Fibroblast of lung (primary cell): ENCODE measurements at regions not wholly inside any gene's neighbourhood (a gene's known extent, or its start where the extent isn't known, plus 50 kb on each side); places are given as distances from the start of the nearest gene placed in this dataset.

Experiments used
- DNase-seq, 2 donors: peaks; one replicate each; pipeline versions ENCODE4 v3.0.0 to v3.0.0-alpha.2; 2010; ENCODE audit warnings: low read depth in 2 of 2
- H2AFZ ChIP-seq: 2 replicates; pipeline ENCODE4 v1.5.1; 2012; ENCODE audit warnings: low read length, control low read depth, inconsistent platforms
- H3K27ac ChIP-seq: 2 replicates; pipeline ENCODE4 v1.5.1; 2011; ENCODE audit warnings: low read length, control low read depth; ENCODE audit not compliant: insufficient read depth
- H3K27me3 ChIP-seq: 2 replicates; pipeline ENCODE4 v1.5.1; 2011; ENCODE audit warnings: mild to moderate bottlenecking, low read length; ENCODE audit not compliant: control insufficient read depth, insufficient read depth
- H3K36me3 ChIP-seq: 2 replicates; pipeline ENCODE4 v1.5.1; 2011; ENCODE audit warnings: low read length; ENCODE audit not compliant: control insufficient read depth, insufficient read depth
- H3K4me1 ChIP-seq: 2 replicates; pipeline ENCODE4 v1.5.1; 2011; ENCODE audit warnings: low read length; ENCODE audit not compliant: control insufficient read depth, insufficient read depth; ENCODE audit errors: extremely low read depth
- H3K4me2 ChIP-seq: 2 replicates; pipeline ENCODE4 v1.5.1; 2011; ENCODE audit warnings: low read length, control low read depth; ENCODE audit not compliant: insufficient read depth; ENCODE audit errors: extremely low read depth
- H3K4me3 ChIP-seq, 4 experiments: fragments of 200-600 bp in 1 of 4; sonication (generic) in 1 of 4; replicated peaks in 1 of 4; 2 replicates each; pipeline ENCODE4 v1.5.1; 2011 to 2016; ENCODE audit warnings: low read length in 4 of 4, low read depth in 3 of 4, mild to moderate bottlenecking in 3 of 4, control low read depth in 2 of 4, inconsistent platforms in 1 of 4, mixed read lengths in 1 of 4; ENCODE audit not compliant: insufficient read depth in 1 of 4; ENCODE audit errors: control extremely low read depth in 1 of 4
- H3K79me2 ChIP-seq: 2 replicates; pipeline ENCODE4 v1.5.1; 2012; ENCODE audit warnings: mild to moderate bottlenecking, low read length, inconsistent platforms; ENCODE audit not compliant: control insufficient read depth, insufficient read depth
- H3K9ac ChIP-seq: 2 replicates; pipeline ENCODE4 v1.5.1; 2011; ENCODE audit warnings: mild to moderate bottlenecking, low read length, control low read depth; ENCODE audit not compliant: insufficient read depth
- H3K9me3 ChIP-seq: 2 replicates; pipeline ENCODE4 v1.5.1; 2012; ENCODE audit warnings: low read depth, low read length; ENCODE audit not compliant: control insufficient read depth, insufficient read depth
- H4K20me1 ChIP-seq: 2 replicates; pipeline ENCODE4 v1.5.1; 2011; ENCODE audit warnings: low read length; ENCODE audit not compliant: control insufficient read depth, insufficient read depth; ENCODE audit errors: extremely low read depth
- CTCF ChIP-seq, 2 donors: IDR thresholded peaks in 1 of 2; conservative IDR thresholded peaks in 1 of 2; 1 replicate in 1 of 2; 2 replicates in 1 of 2; pipeline ENCODE4 v1.5.1; 2011 to 2012; ENCODE audit warnings: low read length in 2 of 2, control low read depth in 1 of 2, inconsistent platforms in 1 of 2, low read depth in 1 of 2, mild to moderate bottlenecking in 1 of 2
- EZH2 ChIP-seq: IDR thresholded peaks from 2 replicates; pipeline ENCODE4 v1.5.1; 2012; ENCODE audit warnings: low read length, control low read depth, mild to moderate bottlenecking; ENCODE audit errors: missing control alignments

DNA sequence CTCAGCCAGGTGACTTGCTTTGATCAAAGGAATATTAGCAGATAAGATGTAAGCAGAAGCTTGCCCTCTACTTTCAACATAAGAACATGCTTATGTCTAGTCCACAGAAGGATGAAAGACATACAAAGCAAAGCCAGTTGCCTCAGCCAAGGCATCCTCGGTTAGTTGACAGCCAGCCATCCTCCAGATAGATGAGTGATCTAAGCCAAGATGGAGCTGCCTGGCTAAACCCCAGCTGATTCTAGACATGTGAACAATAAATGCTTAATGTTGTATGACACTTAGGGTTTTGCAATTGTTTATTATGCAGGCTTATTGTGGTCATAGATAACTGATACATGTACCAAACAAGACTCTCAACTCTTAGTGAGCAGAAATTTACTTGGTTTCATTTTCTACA is 157.6 kb upstream of the TMTC2 start:
- Histone ChIP-seq H3K27me3 (no peaks in the 10 kb centered on the region), H3K9ac (no peak overlapping the region), H2AFZ (no peak overlapping the region), H3K36me3 (no peaks in the 10 kb centered on the region), H3K4me3 (no peak overlapping the region), H3K27ac (no peak overlapping the region), H3K79me2 (no peaks in the 10 kb centered on the region), H4K20me1 (no peaks in the 10 kb centered on the region), H3K4me2 (no peak overlapping the region), H3K4me1 (no peaks in the 10 kb centered on the region), H3K9me3 (no peaks in the 10 kb centered on the region)
- DNase-seq, result peak in 1 of 2 donors; percentile 16
- TF ChIP-seq CTCF (conservative IDR thresholded peaks at IDR 0.05 in 1 of 2, IDR thresholded peaks at IDR 0.05 in 1 of 2; ENCODE audit: low read depth in 1 of 2, low read length in 2 of 2), result no peak
- TF ChIP-seq EZH2, result no peak

DNA sequence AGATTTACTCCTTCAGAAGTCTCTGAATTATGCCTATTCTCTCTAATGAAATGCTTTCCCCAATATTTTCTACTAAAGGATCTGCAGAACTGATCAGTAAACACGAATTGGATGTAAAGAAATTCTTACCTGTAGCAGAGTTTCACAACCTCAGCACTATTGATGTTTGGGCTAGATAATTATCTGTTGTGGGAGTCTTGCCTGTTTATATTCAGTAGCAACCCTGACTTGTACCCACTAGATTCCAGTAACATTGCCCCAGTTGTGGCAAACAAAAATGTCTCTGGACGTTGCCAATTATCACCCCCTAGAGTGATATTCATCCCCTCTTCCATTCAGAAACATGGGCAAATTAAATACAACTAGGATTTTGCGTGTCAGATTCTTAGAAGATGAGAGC is 156.8 kb upstream of the TMTC2 start:
- H3K4me1 ChIP-seq, result no peaks in the 10 kb centered on the region
- no peak overlapping the region for H3K9ac ChIP-seq
- H3K27ac ChIP-seq, result no peak overlapping the region
- H2AFZ ChIP-seq, result no peak overlapping the region
- no peaks in the 10 kb centered on the region for H3K79me2 ChIP-seq
- H4K20me1 ChIP-seq, result no peaks in the 10 kb centered on the region
- no peak for DNase-seq
- H3K9me3 ChIP-seq, result no peaks in the 10 kb centered on the region
- no peak overlapping the region for H3K4me2 ChIP-seq
- TF ChIP-seq CTCF (conservative IDR thresholded peaks at IDR 0.05 in 1 of 2, IDR thresholded peaks at IDR 0.05 in 1 of 2; ENCODE audit: low read depth in 1 of 2, low read length in 2 of 2) (no peak), EZH2 (no peak)
- no peaks in the 10 kb centered on the region for H3K27me3 ChIP-seq
- no peaks in the 10 kb centered on the region for H3K36me3 ChIP-seq
- no peak overlapping the region for H3K4me3 ChIP-seq

DNA sequence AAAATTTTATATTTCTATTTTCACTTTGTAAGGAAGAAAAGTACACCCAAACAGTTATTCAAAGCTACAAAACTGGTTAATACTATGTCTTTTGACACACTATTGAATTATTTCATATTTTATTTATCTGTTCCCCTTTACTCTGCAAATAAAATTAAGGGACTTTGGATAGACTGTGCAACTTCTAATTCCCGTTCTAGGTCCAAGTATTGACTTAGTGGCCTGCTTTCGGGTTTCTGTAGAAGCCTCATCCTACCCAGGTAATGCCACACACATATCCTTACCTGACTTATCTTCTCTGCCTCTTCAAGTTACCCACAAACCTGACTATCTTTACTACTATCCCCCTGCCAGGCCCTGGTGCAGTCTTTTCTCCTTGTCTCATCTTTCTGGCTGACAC is 156.3 kb upstream of the TMTC2 start:
- Histone ChIP-seq H3K4me3 (no peak overlapping the region), H3K27ac (no peak overlapping the region), H3K27me3 (no peaks in the 10 kb centered on the region), H4K20me1 (no peaks in the 10 kb centered on the region), H3K9me3 (no peaks in the 10 kb centered on the region), H3K4me1 (no peaks in the 10 kb centered on the region), H3K9ac (no peak overlapping the region), H3K4me2 (no peak overlapping the region), H3K36me3 (no peaks in the 10 kb centered on the region), H2AFZ (no peak overlapping the region), H3K79me2 (no peaks in the 10 kb centered on the region)
- no peak for DNase-seq
- TF ChIP-seq EZH2, result no peak
- TF ChIP-seq CTCF (conservative IDR thresholded peaks at IDR 0.05 in 1 of 2, IDR thresholded peaks at IDR 0.05 in 1 of 2; ENCODE audit: low read depth in 1 of 2, low read length in 2 of 2), result no peak
